ENCODE measurements at regions not wholly inside any gene's neighbourhood (a gene's known extent, or its start where the extent isn't known, plus 50 kb on each side); places are given as distances from the start of the nearest gene placed in this dataset.

- peaks cover 16% of the 10 kb centered on the region for H3K9me3 Mint-ChIP-seq (ENCODE audit: low read depth)
- H3K4me1 Mint-ChIP-seq: no peaks in the 10 kb centered on the region
- H3K36me3 Mint-ChIP-seq: peaks cover 2% of the 10 kb centered on the region
- H3K4me3 Mint-ChIP-seq: no peak overlapping the region
- H3K27ac Mint-ChIP-seq: no peak overlapping the region
- no peaks in the 10 kb centered on the region for H3K27me3 Mint-ChIP-seq
- DNase-seq (no peak), ATAC-seq (no peak)
- CTCF ChIA-PET: no interaction called here
Observed at GRCh38 chr7:52135403-52135802, 818.8 kb upstream of the COBL start.

DNA sequence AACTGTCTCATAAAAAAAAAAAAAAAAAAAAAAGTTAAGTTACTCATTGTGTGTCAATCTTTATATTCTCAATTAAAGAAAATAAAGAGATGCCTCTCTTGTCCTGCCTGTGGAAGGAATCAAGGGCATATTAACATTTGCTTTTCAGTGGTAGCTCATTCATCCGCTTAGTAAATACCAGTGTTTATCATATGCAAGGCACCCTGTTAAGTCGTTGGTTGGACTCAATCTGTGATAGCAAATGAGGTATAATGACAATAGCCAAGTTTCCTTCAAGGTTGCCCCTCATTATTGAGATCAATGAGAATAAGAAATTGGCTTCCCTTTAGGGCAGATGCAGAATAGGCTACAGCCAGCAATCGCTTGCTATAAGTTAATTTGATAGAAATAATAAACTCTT, 812.7 kb upstream of the COBL start:
- H3K27me3 Mint-ChIP-seq: no peaks in the 10 kb centered on the region
- H3K27ac Mint-ChIP-seq: no peak overlapping the region
- peaks cover 10% of the 10 kb centered on the region for H3K9me3 Mint-ChIP-seq (ENCODE audit: low read depth)
- no peak overlapping the region for H3K4me3 Mint-ChIP-seq
- no peak for DNase-seq
- CTCF ChIA-PET: no interaction called here
- H3K36me3 Mint-ChIP-seq: no peaks in the 10 kb centered on the region
- H3K4me1 Mint-ChIP-seq: no peaks in the 10 kb centered on the region
- no peak for ATAC-seq

DNA sequence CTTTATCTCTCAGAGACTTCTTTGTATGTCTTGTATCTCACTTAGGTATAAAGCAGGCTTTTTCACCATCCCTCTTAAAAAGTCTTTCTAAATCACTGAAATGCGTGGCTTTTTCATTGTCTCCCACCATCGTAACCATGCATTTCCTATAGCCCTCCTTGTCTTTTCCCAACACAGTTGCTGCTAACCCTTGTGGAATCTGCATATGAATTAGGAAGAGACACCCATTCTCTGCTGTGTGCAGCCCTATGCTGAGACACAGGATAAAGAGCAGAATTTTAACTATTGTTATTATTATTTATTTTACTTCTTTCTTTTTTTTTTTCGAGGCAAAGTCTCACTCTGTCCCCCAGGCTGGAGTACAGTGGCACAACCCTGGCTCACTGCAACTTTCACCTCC, 804.3 kb upstream of the COBL start:
- H3K4me3 Mint-ChIP-seq: no peak overlapping the region
- H3K36me3 Mint-ChIP-seq: no peaks in the 10 kb centered on the region
- ATAC-seq (no peak), DNase-seq (no peak)
- H3K27me3 Mint-ChIP-seq: no peaks in the 10 kb centered on the region
- peaks cover 11% of the 10 kb centered on the region for H3K9me3 Mint-ChIP-seq (ENCODE audit: low read depth)
- CTCF ChIA-PET: no interaction called here
- H3K27ac Mint-ChIP-seq: no peak overlapping the region
- no peaks in the 10 kb centered on the region for H3K4me1 Mint-ChIP-seq

DNA sequence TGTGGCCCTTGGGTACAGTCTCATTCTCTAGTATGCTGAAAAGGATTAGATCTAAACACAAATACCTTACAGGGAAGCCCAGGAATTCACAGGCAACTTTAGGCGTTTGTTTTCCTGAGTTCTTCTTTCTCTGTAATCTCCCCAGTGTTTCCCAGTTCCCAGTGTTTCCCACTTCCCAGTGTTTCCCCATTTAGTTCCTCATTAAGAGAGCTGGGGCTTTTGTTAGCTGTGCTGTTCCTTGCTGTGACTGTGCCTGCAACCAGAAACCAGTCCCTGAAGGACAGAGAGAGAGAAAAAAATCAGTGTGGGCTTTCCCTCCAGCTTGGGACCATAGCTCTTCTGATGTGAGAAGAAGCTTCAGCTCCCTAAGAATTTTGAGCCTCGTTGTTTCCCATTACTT, 802.9 kb upstream of the COBL start:
- H3K4me3 Mint-ChIP-seq: no peak overlapping the region
- H3K4me1 Mint-ChIP-seq: no peaks in the 10 kb centered on the region
- H3K36me3 Mint-ChIP-seq: no peaks in the 10 kb centered on the region
- DNase-seq (no peak), ATAC-seq (no peak)
- no peaks in the 10 kb centered on the region for H3K27me3 Mint-ChIP-seq
- CTCF ChIA-PET: no interaction called here
- H3K9me3 Mint-ChIP-seq (ENCODE audit: low read depth): peaks cover 9% of the 10 kb centered on the region
- H3K27ac Mint-ChIP-seq: no peak overlapping the region

DNA sequence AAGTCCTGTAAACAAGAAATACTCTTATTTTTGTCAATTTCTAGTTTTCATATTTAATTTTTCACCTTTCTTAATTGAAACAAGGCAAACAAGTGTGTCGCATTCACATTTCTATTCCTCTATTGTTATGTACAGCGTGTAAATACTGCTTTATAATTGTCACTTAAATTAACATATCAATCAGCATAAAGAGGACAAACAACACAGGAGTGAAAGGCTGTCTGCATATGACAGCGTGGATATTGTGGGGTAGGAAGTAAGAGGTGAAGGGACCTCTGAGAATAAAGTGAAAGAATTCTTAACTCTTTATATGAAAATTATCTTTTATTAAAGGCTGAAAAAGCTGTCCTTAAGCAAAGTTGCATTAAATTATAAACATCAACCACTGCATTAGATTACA, 797.9 kb upstream of the COBL start:
- CTCF ChIA-PET: no interaction called here
- peaks cover 15% of the 10 kb centered on the region for H3K9me3 Mint-ChIP-seq (ENCODE audit: low read depth)
- no peak overlapping the region for H3K4me3 Mint-ChIP-seq
- no peak for DNase-seq
- no peaks in the 10 kb centered on the region for H3K36me3 Mint-ChIP-seq
- no peaks in the 10 kb centered on the region for H3K4me1 Mint-ChIP-seq
- no peak for ATAC-seq
- H3K27me3 Mint-ChIP-seq: no peaks in the 10 kb centered on the region
- H3K27ac Mint-ChIP-seq: no peak overlapping the region

- no peaks in the 10 kb centered on the region for H3K27me3 Mint-ChIP-seq
- peaks cover 17% of the 10 kb centered on the region for H3K9me3 Mint-ChIP-seq (ENCODE audit: low read depth)
- no peaks in the 10 kb centered on the region for H3K4me1 Mint-ChIP-seq
- DNase-seq: no peak
- CTCF ChIA-PET: no interaction called here
- H3K36me3 Mint-ChIP-seq: no peaks in the 10 kb centered on the region
- no peak for ATAC-seq
- H3K4me3 Mint-ChIP-seq: no peak overlapping the region
- H3K27ac Mint-ChIP-seq: no peak overlapping the region
Observed at GRCh38 chr7:52114056-52114455, 797.4 kb upstream of the COBL start.

GRCh38 chr7:52107355-52107754, 790.7 kb upstream of the COBL start:
- no peaks in the 10 kb centered on the region for H3K4me1 Mint-ChIP-seq

DNA sequence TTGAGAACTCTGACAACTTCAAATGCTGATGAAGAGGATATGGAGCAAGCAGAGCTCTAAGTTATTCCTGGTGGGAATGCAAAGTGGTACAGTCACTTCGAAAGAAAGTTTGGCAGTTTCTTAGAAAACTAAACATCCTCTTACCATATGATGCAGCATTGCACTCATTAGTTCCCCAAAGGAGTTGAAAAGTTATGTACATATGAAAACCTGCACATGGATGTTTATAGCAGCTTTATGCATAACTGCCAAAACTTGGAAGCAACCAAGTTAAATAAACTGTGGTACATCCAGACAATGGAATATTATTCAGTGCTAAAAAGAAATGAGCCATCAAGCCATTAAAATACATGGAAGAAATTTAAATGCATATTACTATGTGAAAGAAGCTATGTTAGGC, 779.3 kb upstream of the COBL start:
- CTCF ChIA-PET: no interaction called here
- H3K36me3 Mint-ChIP-seq: no peaks in the 10 kb centered on the region
- DNase-seq: no peak
- H3K4me1 Mint-ChIP-seq: no peaks in the 10 kb centered on the region
- ATAC-seq: no peak
- H3K27ac Mint-ChIP-seq: no peak overlapping the region
- H3K27me3 Mint-ChIP-seq: no peaks in the 10 kb centered on the region
- no peak overlapping the region for H3K4me3 Mint-ChIP-seq
- H3K9me3 Mint-ChIP-seq (ENCODE audit: low read depth): peaks cover 7% of the 10 kb centered on the region

More at GRCh38 chr7:52107355-52107754, 790.7 kb upstream of the COBL start:
- no peak overlapping the region for H3K27ac Mint-ChIP-seq
- H3K9me3 Mint-ChIP-seq (ENCODE audit: low read depth): peaks cover 12% of the 10 kb centered on the region
- no peaks in the 10 kb centered on the region for H3K27me3 Mint-ChIP-seq
- CTCF ChIA-PET: no interaction called here
- ATAC-seq (no peak), DNase-seq (no peak)
- H3K4me3 Mint-ChIP-seq: no peak overlapping the region
- H3K36me3 Mint-ChIP-seq: no peaks in the 10 kb centered on the region

GRCh38 chr7:52091996-52092395, 775.4 kb upstream of the COBL start:
- no peaks in the 10 kb centered on the region for H3K4me1 Mint-ChIP-seq
- no peak overlapping the region for H3K4me3 Mint-ChIP-seq
- no peak overlapping the region for H3K27ac Mint-ChIP-seq
- no peaks in the 10 kb centered on the region for H3K27me3 Mint-ChIP-seq
- no peak for ATAC-seq
- no peak for DNase-seq
- CTCF ChIA-PET: no interaction called here
- no peaks in the 10 kb centered on the region for H3K36me3 Mint-ChIP-seq
- peaks cover 11% of the 10 kb centered on the region for H3K9me3 Mint-ChIP-seq (ENCODE audit: low read depth)

DNA sequence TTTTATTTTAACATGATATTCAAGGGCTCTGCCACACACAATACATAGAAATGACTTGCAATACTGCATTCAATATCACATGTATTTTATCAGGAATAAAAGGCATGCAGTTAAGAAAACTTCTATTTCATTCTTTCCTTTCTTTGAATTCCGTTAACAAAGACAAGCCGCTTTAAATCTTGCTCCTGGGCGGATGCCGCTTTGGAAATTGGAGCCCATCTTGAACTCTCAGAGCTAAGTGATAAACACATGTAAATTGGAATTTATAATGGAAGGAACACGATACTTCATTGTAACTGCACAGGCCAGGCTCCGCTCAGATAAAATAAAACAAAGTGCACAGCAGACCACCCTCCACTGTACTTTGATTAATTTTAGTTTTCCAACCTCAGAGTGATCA, 774.5 kb upstream of the COBL start:
- H3K27ac Mint-ChIP-seq: no peak overlapping the region
- no peaks in the 10 kb centered on the region for H3K36me3 Mint-ChIP-seq
- H3K9me3 Mint-ChIP-seq (ENCODE audit: low read depth): peaks cover 11% of the 10 kb centered on the region
- DNase-seq: no peak
- no peak for ATAC-seq
- H3K4me1 Mint-ChIP-seq: no peaks in the 10 kb centered on the region
- H3K27me3 Mint-ChIP-seq: no peaks in the 10 kb centered on the region
- H3K4me3 Mint-ChIP-seq: no peak overlapping the region
- CTCF ChIA-PET: no interaction called here

GRCh38 chr7:52088008-52088901, 771.6 kb upstream of the COBL start:
- Mint-ChIP-seq H3K27me3 (no peaks in the 10 kb centered on the region), H3K36me3 (no peaks in the 10 kb centered on the region), H3K9me3 (ENCODE audit: low read depth) (peaks cover 13% of the 10 kb centered on the region), H3K27ac (no peak overlapping the region), H3K4me3 (no peak overlapping the region), H3K4me1 (no peaks in the 10 kb centered on the region)
- CTCF ChIA-PET: no interaction called here
- ATAC-seq: no peak
- DNase-seq: no peak

GRCh38 chr7:52085610-52086009, 769.0 kb upstream of the COBL start:
- H3K4me1 Mint-ChIP-seq: no peaks in the 10 kb centered on the region
- peaks cover 10% of the 10 kb centered on the region for H3K9me3 Mint-ChIP-seq (ENCODE audit: low read depth)
- H3K36me3 Mint-ChIP-seq: no peaks in the 10 kb centered on the region
- CTCF ChIA-PET: no interaction called here
- no peak overlapping the region for H3K4me3 Mint-ChIP-seq
- no peak overlapping the region for H3K27ac Mint-ChIP-seq
- H3K27me3 Mint-ChIP-seq: no peaks in the 10 kb centered on the region
- ATAC-seq: no peak
- DNase-seq: no peak

DNA sequence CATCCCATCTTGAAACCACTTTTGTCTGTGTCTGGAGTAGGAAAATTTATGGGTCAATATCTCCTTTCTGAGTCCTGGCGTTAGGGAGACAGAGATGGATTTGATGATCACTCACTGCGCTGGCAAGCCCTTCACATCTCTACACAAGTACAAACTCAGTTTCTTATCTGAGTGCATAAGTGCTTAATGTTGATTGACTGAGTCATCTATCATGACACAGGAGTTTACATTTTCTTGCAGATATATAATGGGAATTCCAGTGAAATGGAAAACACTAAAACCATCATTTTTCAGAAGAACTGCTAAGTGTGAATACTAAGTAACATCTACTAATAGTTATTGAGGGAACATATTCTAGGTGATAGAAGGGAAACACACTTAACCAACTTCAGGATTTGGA, 763.9 kb upstream of the COBL start:
- no peak for DNase-seq
- H3K9me3 Mint-ChIP-seq (ENCODE audit: low read depth): peaks cover 13% of the 10 kb centered on the region
- no peak overlapping the region for H3K27ac Mint-ChIP-seq
- H3K36me3 Mint-ChIP-seq: no peaks in the 10 kb centered on the region
- no peak for ATAC-seq
- CTCF ChIA-PET: no interaction called here
- no peak overlapping the region for H3K4me3 Mint-ChIP-seq
- no peaks in the 10 kb centered on the region for H3K4me1 Mint-ChIP-seq
- no peaks in the 10 kb centered on the region for H3K27me3 Mint-ChIP-seq

GRCh38 chr7:52079726-52080125, 763.1 kb upstream of the COBL start:
- Mint-ChIP-seq H3K36me3 (no peaks in the 10 kb centered on the region), H3K9me3 (ENCODE audit: low read depth) (peaks cover 15% of the 10 kb centered on the region), H3K27me3 (no peaks in the 10 kb centered on the region), H3K4me3 (no peak overlapping the region), H3K4me1 (no peaks in the 10 kb centered on the region), H3K27ac (no peak overlapping the region)
- CTCF ChIA-PET: no interaction called here
- ATAC-seq (no peak), DNase-seq (no peak)

- DNase-seq (no peak), ATAC-seq (no peak)
- peaks cover 17% of the 10 kb centered on the region for H3K9me3 Mint-ChIP-seq (ENCODE audit: low read depth)
- H3K4me1 Mint-ChIP-seq: no peaks in the 10 kb centered on the region
- no peaks in the 10 kb centered on the region for H3K36me3 Mint-ChIP-seq
- no peak overlapping the region for H3K4me3 Mint-ChIP-seq
- CTCF ChIA-PET: no interaction called here
- no peak overlapping the region for H3K27ac Mint-ChIP-seq
- H3K27me3 Mint-ChIP-seq: no peaks in the 10 kb centered on the region
Observed at GRCh38 chr7:52077571-52077970, 761.0 kb upstream of the COBL start.

Measured in activated CD8-positive, alpha-beta memory T cell treated with anti-CD3 and anti-CD28 coated beads, Interleukin-2, amount 10 ng/mL, durations not matched to agents 7 days and 5 days (primary cell).